Esophagus muscularis mucosa (tissue), 4 donors: ENCODE measurements at regions not wholly inside any gene's neighbourhood (a gene's known extent, or its start where the extent isn't known, plus 50 kb on each side); places are given as distances from the start of the nearest gene placed in this dataset.

ENCODE experiments used
- EP300 ChIP-seq: sonication (generic); formaldehyde crosslinking; IDR thresholded peaks from one replicate; pipeline ENCODE4 v1.6.1; 2017; ENCODE audit warnings: antibody characterized with exemption
- POLR2AphosphoS5 ChIP-seq, 2 donors: sonication (generic); formaldehyde crosslinking; IDR thresholded peaks; one replicate each; pipeline ENCODE4 v1.6.1; 2017; ENCODE audit warnings: antibody characterized with exemption in 2 of 2
- TF ChIP-seq, protein P1 (sequence below), 3 experiments: fragments of 200-600 bp in 2 of 3; fragments of 450-650 bp in 1 of 3; sonication (generic) in 2 of 3; IDR thresholded peaks; one replicate each; pipeline ENCODE4 v1.5.1; 2017 to 2019; ENCODE audit warnings: antibody characterized with exemption in 3 of 3, mild to moderate bottlenecking in 2 of 3, moderate library complexity in 1 of 3

DNA sequence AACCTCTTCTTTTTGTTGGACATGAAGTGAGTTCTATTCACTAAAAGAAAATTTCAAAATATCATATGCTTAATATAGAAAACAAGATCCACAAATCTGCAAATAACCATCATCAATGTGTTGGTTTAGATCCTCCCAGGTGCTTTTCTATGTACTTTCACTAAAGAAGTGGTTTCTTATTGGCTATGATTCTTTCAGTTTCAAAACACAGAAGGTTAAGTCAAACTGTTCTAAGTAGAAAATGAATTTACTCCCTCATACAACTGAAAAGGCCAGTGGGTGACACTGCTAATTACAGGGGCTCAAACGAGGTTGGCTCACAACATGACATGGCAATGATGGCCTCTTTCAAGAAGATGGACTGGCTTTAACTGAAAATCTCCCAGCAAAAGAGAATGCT lies 111.7 kb downstream of the GALR1 start:
- TF ChIP-seq, protein P1, sequence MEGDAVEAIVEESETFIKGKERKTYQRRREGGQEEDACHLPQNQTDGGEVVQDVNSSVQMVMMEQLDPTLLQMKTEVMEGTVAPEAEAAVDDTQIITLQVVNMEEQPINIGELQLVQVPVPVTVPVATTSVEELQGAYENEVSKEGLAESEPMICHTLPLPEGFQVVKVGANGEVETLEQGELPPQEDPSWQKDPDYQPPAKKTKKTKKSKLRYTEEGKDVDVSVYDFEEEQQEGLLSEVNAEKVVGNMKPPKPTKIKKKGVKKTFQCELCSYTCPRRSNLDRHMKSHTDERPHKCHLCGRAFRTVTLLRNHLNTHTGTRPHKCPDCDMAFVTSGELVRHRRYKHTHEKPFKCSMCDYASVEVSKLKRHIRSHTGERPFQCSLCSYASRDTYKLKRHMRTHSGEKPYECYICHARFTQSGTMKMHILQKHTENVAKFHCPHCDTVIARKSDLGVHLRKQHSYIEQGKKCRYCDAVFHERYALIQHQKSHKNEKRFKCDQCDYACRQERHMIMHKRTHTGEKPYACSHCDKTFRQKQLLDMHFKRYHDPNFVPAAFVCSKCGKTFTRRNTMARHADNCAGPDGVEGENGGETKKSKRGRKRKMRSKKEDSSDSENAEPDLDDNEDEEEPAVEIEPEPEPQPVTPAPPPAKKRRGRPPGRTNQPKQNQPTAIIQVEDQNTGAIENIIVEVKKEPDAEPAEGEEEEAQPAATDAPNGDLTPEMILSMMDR (IDR thresholded peaks at IDR 0.05), result no peak
- TF ChIP-seq POLR2AphosphoS5 (IDR thresholded peaks at IDR 0.05) (no peak), EP300 (no peak)
